Right lobe of liver (tissue), 4 donors: ENCODE measurements at regions not wholly inside any gene's neighbourhood (a gene's known extent, or its start where the extent isn't known, plus 50 kb on each side); places are given as distances from the start of the nearest gene placed in this dataset.

Experiments used
- CTCF ChIP-seq, 4 donors: fragments of 200-600 bp in 3 of 4; fragments of 450-650 bp in 1 of 4; IDR thresholded peaks; one replicate each; pipeline versions ENCODE4 v1.5.1 to v1.8.0; 2016 to 2022; ENCODE audit warnings: antibody characterized with exemption in 4 of 4, mild to moderate bottlenecking in 2 of 4
- POLR2A ChIP-seq: fragments of 450-650 bp; IDR thresholded peaks from one replicate; pipeline ENCODE4 v1.6.1; 2017; ENCODE audit warnings: antibody characterized with exemption, mild to moderate bottlenecking
- donor health status: DM: no; HTN: no; CAD: no.
- donor health status: DM: no; HTN: no; CAD: no.
- donor health status: DM: no; HTN: yes; CAD: no.

DNA sequence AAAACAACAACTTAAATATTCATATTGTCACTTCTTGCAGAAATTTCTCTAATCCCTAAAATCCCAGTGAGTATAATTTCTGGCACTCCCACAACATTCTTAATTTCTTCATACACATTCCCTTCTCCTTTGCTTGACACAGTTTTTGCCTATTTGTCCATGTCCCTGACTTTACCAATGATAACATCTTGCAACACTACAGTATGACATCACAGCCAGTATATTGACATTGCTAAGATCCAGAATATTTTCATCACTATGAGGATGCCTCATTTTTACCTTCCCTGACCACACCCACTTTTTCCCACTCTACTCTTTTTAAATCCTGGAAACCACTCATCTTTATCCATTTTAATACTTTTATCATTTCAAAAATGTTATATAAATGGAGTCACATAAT is 292.3 kb upstream of the GK2 start:
- TF ChIP-seq CTCF (IDR thresholded peaks at IDR 0.05) (no peak), POLR2A (no peak)
